Activated CD8-positive, alpha-beta memory T cell treated with anti-CD3 and anti-CD28 coated beads for 48 hours (primary cell): ENCODE measurements at regions not wholly inside any gene's neighbourhood (a gene's known extent, or its start where the extent isn't known, plus 50 kb on each side); places are given as distances from the start of the nearest gene placed in this dataset.
A peak's percentile ranks its signal among the peaks of the same experiment; 100 is the strongest.

Experiments used
- DNase-seq, 3 experiments: peaks; one replicate each; pipeline ENCODE4 v3.0.0-alpha.2; 2020; ENCODE audit warnings: low read depth in 2 of 3, low spot score in 2 of 3

DNA sequence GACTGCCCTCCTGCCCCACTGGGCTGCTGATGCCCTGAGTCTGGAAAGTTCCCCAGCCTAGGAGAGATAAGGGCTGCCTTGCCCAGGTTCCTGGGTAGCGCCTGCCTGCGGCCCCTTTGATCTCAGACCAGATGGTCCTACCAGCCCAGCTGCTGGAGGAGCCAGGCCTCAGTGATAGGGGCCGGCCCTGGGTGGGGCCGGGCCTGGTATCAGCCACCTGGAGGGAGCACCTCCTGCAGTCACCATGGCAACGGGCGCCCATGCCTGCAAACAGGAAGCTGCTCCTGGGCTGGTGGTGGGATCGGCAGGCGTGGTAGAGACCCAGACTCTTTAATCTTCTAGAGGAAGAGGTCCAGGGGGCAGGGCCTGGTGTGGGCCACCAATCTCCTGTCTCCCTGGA lies 119.7 kb upstream of the WNT4 start:
- DNase-seq, result no peak

DNA sequence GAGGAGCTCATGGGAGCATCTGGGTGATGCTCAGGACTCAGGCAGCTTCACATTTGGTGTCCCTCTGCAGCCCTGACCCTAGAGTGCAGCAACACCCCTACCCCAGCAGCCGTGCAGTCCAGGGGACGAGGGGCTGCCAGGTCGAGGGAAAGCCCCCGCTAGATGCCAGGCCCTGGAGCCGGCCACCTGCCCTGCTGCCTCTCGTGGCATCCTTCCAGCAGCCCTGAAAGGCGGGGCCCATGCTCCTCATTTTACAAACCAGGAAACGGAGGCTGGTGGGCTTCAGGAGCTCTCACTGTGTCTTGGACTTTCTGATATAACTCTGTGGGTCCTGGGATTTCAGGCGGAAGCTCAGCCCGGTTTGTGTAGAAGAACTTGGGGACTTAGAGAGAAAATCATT lies 120.5 kb upstream of the WNT4 start:
- no peak for DNase-seq

DNA sequence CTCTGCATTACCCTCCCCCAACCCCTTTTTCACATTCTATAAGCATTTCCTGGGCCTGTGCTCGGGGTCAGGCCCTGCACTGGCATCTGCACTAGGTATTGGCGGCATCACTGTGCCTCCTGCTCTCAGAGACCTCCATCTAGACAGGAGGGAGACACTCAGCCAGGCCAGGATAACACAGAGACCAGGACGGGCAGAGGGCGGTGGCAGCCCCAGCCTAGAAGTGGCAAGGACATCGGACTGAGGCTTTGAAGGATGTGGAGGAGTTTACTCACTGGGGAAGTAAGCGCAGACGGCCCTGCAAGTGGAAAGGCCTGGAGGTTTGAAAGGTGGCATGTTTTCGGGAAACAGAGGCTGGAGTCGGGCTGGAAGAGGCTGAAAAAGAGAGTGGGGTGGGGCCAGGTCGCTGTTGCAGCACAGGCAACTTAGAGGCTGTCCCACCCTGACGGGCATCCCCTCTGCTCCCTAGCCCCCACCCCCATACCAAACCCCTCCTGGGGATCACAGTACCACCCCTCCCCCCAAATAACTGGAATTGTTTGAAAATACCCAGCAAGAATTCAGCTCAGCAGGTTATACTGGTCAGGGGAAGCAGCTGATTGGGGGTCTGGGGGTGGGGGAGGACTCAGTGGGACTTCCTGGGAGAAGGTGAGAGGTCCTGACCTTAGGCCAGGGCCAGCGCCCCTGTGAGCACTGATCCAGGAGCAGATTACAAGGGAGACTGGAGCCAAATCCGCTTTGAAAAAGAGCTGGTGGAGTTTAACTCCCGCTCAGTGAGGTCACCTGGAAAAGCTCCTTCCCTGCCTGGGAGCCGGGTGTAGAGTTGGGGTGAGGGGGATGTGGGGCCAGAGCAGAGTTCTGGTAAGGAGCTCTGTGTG lies 121.8 kb upstream of the WNT4 start:
- no peak for DNase-seq

DNA sequence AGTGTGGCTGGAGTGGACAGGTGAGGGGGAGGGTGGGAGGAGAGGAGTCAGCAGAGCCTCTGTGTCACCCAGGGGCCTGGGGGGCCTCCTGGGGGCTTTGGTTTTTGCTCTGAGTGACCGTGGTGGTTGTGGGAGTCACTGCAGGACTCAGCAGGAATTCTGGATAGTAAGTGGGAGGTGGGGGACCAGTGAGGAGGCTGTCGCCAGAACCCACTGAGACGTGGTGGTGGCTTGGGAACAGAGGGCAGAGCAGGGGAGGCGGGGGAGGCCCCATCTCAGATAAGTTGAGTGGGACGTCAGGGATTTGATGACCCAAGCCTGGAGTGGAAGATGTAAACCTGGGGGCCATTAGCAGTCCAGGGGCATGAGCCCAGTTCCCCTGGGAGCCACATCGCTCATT lies 123.2 kb upstream of the WNT4 start:
- no peak for DNase-seq

DNA sequence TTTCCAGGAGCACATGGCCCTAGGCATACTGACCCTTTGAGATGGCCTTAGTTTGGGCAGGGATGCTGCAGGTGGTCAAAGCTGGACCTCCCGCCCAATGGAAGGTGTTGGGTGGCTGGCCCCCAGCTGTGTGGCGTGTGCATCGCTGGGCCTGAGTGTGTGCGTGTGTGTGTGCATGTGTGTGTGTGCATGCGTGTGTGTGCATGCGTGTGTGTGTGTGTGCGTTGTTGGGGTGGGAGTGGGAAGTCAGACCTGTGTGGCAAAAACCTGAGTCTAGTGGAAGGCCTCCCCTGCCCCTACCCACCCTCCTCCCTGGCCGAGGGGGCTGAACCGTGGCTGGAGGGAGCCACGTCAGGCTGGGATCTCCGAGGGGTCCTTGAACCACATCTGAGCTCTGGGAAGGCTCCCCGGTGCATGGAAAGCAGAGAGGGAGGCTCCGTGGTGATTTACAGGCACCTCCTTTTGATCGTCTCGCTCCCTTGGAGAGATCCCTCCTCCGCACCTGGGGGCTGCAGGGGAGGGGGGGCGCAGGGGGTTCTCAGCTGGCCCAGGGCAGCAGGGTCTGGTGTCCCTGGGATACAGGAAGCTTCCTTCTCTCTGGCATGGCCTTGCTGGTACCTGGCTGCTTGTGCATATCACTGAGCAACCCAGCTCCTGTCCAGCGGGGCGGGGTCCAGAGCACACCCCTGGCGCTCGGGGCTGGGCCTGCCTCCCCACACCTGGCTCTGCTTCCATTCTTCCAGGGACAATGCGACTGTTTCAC lies 124.7 kb upstream of the WNT4 start:
- no peak for DNase-seq

DNA sequence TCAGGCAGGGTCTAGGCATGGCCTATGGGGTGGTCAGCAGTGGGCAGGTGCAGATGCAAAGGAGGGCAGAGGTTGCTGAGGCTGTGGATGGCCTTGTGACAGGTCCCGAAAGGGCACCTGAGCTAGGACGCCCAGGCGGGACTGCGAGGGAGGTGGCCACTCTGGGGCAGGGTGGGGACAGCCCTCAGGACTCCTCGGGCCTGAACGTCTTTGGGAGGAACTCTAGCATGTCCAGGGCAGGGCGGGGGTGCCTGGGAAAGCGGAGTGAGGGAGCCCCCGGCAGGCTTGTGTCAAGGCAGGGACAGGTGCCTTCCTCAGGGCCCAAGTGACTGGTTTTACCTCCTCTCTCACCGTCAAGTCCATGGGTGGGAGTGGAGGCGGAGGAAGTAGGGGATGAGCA lies 125.4 kb upstream of the WNT4 start:
- DNase-seq, result no peak

DNA sequence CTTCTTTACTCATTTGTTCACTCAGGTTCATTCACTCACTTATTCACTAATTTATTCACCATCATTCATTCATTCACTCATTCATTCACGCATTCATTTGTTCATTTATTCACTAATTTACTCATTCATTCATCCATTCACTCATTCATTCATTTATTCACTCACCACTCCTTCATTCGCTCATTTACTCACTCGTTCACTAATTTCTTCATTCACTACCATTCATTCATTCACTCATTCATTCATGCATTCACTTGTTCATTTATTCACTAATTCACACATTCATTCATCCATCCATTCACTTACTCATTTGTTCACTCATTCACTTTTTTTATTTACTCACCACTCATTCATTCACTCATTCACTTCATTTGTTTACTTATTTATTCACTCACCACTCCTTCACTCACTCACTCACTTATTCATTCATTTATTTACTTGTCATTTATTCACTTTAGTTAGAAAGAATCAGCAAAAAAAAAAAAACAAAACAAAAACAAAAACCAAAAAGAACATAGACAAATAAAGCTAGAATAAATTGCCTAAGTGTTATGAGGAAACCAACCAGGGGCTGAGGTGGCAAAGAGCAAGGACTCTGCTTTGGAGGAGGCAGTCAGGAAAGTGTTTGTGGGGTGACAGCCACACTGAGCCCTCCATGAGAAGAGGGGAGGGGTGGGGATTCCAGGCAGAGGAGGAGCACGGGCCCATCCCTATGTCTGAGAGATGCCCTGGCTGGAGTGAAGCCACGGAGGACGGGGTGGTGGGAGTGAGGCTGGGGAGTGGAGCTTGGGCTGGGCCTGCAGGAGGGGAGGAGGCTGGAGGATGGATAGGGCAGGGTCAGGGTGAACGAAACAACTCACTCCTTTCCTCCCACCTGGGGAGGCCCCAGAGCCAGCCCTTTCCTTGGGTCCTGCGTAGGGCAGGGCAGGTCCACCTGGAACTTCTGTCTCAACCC lies 129.2 kb upstream of the WNT4 start:
- DNase-seq, result no peak

DNA sequence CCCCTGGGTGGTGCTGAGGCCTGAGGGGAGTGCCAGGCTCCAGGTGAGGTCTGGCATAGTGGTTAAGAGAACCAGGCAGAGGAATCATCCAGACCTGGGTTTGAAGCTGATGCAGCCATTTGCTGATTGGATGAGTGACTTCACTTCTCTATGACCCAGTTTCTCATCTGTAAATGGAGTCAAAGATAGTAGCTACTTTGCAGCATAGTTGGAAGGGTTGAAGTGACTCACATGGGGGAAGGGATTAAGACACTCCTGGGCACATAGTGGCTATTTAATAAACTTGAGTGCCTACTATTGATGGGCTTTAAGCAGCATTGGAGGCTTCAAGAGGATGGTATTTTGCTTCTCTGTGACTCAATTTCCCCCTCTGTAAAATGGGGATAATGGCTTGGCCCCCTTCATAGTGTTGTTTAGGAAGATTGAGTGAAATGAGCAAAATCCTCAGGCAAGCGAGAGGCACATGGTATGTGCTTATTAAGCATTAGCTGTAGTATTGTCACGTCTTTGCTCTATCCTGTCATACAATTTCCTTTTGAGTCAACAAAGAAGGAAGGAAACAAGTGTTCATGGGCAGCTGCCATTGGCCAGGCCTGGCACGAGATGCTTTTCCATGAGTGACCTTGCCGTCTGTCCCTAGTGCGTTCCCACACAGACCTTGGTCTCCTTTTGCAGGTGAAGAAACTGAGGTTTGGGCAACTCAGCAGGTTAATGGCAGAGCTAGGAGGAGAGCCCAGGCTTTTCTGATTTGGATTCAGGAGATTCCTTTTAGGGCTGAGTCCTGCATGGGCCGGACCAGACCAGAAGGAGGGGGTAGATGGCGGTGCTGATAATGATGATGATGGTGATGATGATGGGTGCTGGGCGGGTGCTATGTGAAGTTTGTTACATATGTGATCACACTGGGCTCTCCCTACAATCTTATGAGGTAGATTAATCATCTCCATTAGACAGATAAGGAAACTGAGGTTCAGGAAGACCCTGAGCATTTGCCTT lies 131.1 kb upstream of the WNT4 start:
- no peak for DNase-seq

DNA sequence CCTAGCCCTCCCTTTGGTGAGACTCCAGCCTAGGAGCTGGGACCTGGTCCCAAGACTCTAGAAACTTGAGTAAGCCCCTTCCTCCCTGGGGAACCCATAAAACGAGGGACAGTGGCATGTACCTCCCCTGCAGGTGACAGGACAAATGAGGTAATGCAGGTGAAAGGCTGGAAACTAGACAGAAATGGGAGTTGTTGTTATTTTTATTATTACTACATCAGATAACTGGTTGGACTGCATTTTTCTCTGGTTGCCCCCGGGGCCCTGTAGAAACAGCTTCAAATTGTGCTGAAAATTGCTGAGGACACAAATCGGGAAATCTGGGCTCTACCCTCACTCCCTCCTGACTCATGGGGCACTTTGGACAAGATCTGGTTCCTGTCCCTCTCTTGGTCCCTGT lies 132.3 kb upstream of the WNT4 start:
- DNase-seq, result no peak

DNA sequence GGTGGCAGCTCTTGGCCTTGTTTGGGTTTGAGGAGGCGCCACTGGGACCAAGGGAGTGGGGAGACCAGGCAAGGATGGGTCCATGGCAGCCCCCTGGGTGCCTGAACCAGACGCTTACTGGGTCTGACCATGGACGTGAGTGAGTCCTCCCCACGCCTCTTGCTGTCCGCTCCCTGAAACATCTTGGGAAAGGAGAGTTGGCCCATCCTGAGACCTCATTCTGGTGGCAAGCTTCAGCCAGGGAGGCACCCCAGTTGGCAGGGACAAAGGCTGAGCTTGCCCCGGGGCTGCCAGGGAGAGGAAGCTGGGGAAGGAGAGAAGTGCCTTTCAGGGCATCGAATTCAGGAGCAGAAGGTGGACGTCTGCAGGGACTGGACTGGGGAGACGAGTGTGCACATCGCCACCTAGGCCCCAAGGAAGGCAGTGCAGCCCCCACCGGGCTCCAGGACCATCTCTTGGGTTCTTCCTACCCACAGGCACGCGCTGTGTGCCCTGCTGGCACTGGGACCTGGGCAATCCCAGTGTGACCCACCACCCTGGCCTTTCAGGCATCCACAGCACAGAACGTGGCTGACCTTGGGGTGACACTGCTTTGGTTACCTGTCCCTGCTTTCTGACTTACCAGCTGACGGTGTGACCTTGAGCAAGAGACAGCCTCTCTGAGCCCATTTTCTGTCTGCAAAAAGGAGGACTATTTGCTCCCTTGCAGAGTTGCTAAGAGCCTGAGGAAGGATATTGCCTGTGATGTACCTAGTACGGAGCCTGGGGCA lies 132.9 kb upstream of the WNT4 start:
- peak; percentile 11 to 17 (median 12) for DNase-seq

DNA sequence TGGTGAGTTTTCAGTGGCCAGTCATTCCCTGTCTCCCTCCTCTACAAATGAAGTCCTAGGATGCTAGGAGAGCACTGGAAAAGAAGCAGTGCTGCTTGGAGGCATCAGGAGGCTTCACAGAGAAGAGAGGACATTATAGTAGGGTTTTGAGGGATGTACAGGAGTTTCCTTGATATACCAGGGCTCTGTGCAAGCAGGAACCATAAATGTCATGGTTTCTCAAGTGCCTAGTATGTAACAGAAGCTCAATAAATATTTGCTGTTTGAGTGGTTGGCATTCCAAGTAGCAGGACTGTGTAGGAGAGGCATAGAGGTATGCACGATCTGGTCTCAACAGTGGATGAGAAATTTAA lies 133.5 kb upstream of the WNT4 start:
- no peak for DNase-seq

DNA sequence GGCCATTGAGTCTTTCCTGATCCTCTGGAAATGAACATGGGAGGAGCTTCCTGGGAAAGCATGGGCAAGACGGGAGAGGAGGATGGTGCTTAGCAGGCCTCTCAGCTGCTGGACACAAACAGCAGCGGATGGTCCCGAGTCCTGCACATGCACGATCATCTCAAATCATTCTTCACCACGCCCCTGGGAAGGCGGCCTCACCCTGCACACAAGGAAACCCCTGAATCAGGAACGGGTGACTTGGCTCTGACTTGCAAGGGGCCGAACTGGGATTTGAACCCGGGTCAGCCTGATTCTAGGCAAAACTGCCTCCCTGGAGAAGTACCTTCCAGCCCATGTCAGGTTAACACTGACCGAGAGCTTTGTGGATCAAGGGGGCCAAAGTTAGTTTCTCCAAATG lies 134.8 kb upstream of the WNT4 start:
- no peak for DNase-seq

DNA sequence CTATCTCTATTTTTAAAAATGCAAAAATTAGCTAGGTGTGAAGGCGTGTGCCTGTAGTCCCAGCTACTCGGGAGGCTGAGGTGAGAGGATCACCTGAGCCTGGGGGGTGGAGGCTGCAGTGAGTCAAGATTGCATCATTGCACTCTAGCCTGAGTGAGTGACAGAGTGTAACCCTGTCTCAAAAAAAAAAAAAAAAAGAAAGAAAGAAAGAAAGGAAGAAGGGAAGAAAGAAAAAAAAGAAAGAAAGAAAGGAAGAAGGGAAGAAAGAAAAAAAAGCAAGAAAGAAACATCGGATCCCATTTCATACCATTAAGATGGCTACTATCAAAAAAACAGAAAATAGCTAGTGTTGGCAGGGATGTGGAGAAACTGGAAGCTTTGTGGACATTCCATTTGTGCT lies 136.8 kb upstream of the WNT4 start:
- no peak for DNase-seq

DNA sequence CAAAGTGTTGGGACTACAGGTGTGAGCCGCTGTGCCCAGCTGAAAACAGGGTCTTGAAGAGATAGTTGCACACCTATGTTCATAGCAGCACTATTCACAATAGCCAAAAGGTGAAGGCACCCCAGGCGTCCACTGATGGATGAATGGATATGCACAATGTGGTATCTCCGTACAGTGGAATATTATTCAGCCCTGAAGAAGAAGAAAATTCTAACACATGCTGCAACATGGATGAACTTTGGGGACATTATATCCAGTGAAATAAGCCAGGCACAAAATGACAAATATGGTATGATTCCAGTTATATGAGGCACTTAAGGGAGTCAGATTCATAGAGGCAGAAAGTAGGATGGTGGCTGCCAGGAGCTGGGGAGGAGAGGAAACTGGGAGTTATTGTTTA lies 137.6 kb upstream of the WNT4 start:
- no peak for DNase-seq

DNA sequence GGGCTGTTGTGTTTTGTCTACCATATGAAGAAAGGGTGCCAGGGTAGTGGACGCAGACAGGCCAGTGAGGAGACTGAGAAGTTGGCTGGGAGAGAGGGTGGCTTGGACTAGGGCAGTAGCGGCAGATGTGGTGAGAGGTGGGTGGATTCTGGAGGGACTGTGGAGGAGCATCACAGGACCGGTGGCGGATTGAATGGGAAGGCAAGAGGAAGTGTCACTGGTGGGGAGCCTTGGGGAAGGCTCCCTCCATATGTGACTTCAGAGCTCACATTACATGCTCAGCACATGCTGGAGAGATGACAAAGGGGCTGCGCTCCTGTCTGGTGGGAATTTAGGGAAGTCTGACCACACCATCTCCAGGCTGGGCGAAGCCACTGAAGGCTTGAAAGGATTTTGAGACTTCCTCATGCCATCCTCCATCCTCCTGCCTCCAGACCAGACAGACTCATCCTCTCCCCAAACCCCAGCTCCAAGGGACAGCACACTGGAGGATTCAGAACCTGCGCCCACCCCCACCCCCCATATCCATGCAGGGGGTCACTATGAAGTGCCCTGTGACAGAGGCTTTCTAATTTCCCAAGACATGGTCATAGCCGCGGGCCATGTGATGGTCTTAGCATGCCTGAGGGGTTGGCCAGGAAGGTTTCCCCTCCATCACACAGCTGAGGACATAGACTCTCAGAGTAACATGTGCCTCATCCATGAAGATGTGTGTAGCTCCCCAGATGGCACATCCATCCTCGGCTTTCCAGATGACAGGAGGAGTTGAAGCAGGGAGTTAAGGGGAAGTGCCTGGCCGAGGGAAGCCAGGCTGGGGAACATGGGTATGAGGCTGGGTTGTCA lies 138.8 kb upstream of the WNT4 start:
- DNase-seq, result no peak

DNA sequence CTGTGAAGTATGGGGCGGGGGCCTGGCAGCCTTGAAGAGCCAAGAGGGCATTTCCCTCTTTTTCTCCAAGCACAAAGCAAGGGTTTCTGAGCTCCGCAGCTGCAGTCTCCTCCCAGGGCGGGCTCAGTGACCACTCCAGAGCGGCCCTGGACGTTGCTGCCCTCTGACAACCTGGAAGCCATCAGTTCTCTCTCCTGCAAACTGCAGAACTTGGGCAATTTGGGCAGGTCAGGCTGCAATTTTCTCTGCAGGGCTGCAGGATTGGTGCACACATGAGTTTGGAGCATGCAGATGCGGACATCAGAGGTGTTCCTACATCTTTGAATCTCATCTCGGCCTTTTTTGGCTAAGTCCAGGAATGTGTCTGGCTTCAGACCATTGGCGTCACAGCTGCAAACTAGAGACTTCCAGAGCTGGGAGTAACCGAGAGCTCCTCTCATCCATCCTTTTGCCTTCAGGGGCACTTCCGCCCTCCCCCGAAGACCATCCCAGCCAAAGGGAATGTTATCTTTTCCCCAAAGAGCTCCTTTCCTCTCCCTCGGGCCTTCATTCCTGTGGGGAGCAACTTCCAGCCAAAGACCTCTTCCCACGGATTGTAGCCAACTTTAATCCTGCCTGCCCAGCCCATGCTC lies 139.6 kb upstream of the WNT4 start:
- DNase-seq, result no peak

DNA sequence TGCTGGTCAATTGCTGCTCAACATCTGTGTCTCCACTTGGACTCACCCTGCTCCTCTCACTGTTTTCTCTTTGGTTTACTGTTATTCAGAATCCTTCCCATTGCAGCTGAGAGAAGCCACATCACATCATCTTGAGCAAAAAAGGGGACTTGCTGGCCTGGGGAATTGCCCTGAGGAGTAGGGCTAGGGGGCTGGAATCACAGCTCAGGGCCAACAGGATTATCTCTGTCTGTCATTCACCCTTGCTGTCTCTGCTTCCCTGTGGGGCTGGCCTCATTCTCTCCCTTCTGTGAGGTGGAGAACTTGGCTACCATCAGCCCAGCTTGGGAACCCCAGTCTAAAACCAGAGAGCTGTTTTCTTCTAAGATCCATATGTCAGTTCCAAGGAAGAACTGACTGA lies 140.7 kb upstream of the WNT4 start:
- DNase-seq, result no peak

DNA sequence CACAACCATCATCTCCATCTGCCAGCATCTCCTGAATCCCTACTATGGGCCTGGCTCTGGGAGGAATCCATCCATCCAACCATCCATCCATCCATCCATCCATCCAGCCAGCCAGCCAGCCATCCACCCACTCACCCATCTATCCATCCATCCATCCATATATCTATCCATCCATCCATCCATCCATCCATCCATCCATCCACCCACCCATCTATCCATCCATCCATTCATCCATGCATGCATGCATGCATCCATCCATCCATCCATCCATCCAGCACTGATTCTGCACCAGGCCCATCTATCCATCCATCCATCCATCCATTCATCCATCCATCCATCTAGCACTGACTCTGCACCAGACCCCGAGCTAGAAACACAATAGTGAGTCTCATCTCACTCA lies 141.3 kb upstream of the WNT4 start:
- no peak for DNase-seq
